BLaER1 treated with 17β-estradiol and CSF1 and Interleukin-3, amounts not matched to agents 10 nM and 100 nM (cell line): ENCODE measurements at regions not wholly inside any gene's neighbourhood (a gene's known extent, or its start where the extent isn't known, plus 50 kb on each side); places are given as distances from the start of the nearest gene placed in this dataset.

ENCODE experiments used
- H3K27ac ChIP-seq, 11 experiments: shearing (Covaris generic); formaldehyde crosslinking; 2 replicates each; pipeline ENCODE4 v1.8.1; 2022
- H3K27me3 ChIP-seq, 11 experiments: shearing (Covaris generic); formaldehyde crosslinking; 2 replicates each; pipeline ENCODE4 v1.8.1; 2022
- H3K36me3 ChIP-seq, 11 experiments: shearing (Covaris generic); formaldehyde crosslinking; 2 replicates each; pipeline ENCODE4 v1.8.1; 2022
- H3K4me1 ChIP-seq, 10 experiments: shearing (Covaris generic); formaldehyde crosslinking; 2 replicates each; pipeline ENCODE4 v1.8.1; 2022
- H3K4me2 ChIP-seq, 11 experiments: shearing (Covaris generic); formaldehyde crosslinking; 2 replicates each; pipeline ENCODE4 v1.8.1; 2022
- H3K4me3 ChIP-seq, 10 experiments: shearing (Covaris generic); formaldehyde crosslinking; 2 replicates each; pipeline ENCODE4 v1.8.1; 2022
- H3K9ac ChIP-seq, 11 experiments: shearing (Covaris generic); formaldehyde crosslinking; 2 replicates each; pipeline ENCODE4 v1.8.1; 2022
- H3K9me3 ChIP-seq, 11 experiments: shearing (Covaris generic); formaldehyde crosslinking; replicated peaks in 1 of 11; 2 replicates each; pipeline ENCODE4 v1.8.1; 2022
- H4K20me1 ChIP-seq, 11 experiments: shearing (Covaris generic); formaldehyde crosslinking; 2 replicates each; pipeline ENCODE4 v1.8.1; 2022
- Cebpa-rat ChIP-seq, 11 experiments: shearing (Covaris generic); IDR thresholded peaks; 2 replicates each; pipeline ENCODE4 v1.8.1; 2022

DNA sequence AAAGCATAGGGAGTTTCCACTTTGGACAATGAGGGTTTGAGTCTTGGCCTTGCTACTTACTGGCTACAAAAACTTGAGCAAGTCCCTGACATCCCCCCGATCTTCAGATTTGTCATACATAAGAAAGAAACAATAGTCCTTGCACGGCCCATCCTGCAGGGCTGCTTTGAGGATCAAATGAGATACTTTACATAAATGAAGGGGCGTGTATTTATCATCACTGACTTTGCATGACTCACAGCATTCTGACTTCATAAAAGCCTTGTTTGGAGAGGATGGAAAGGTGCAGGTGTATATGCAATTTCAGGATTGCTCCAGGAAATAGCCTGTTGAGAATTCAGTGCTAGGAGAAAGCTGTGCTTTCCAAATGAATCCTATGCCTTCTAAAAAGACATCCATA, 465.0 kb upstream of the MAF start:
- H3K27ac ChIP-seq, result no peak overlapping the region
- TF ChIP-seq Cebpa-rat (IDR thresholded peaks at IDR 0.05), result no peak

DNA sequence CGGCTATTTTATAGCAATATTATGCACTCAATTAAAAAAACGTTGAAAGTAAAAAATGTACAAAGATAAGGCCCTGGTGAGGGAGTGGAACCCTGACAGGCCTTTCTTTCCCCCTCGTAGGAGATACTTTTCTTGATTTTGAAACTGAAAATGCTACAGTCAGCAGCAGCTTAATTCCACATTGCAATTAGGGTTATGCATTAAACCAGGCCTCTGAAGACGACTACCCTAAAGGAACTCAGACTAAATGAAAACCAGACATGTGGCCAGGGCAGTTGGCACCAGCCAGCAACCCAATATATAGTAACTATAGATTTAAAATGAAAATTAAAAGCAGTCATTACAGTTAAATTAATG, 463.2 kb upstream of the MAF start:
- TF ChIP-seq Cebpa-rat (IDR thresholded peaks at IDR 0.05), result no peak
- Histone ChIP-seq H3K4me3 (no peak overlapping the region), H3K9ac (no peak overlapping the region), H3K9me3 (no peaks in the 10 kb centered on the region), H3K27ac (no peak overlapping the region), H3K36me3 (no peaks in the 10 kb centered on the region), H3K4me2 (no peak overlapping the region), H3K4me1 (no peaks in the 10 kb centered on the region), H3K27me3 (no peaks in the 10 kb centered on the region), H4K20me1 (no peaks in the 10 kb centered on the region)

More for the DNA sequence above, 465.0 kb upstream of the MAF start:
- Histone ChIP-seq H3K4me1 (no peaks in the 10 kb centered on the region), H3K4me3 (no peak overlapping the region), H3K4me2 (no peak overlapping the region), H3K27me3 (no peaks in the 10 kb centered on the region), H4K20me1 (no peaks in the 10 kb centered on the region), H3K9ac (no peak overlapping the region), H3K9me3 (no peaks in the 10 kb centered on the region), H3K36me3 (no peaks in the 10 kb centered on the region)

DNA sequence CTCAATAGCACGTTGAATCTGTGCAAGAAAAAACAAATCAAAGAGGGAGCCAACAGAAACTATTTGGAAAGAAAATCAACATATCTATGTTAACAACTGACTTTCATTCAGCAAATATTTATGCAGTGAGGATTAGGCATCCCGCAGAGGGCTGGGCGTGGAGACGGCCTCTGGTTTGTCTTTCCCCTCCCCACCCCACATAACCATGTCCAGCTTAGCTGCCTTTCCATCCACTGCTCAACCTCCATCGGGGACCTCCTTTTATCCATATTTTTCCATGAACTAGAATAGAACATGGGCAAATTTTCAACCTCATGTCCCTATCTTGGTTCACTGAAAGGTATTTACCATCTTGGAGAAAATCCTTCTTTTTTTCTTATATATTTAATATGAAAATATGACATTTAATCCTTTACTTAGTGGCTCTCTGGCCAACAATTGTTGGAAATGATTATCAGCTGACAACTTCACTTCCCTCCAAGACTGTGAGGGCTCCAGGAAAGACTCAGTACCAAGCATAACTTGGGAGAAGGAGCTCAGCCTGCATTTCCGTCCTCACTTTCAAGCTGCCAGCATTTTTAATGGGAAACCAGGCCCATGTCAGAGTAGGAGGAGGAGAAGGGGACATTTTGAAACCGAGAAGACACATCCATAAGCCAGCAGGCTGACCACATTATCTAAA, 462.6 kb upstream of the MAF start:
- no peak overlapping the region for H3K4me2 ChIP-seq
- H3K4me3 ChIP-seq, result no peak overlapping the region
- no peak overlapping the region for H3K27ac ChIP-seq
- H3K36me3 ChIP-seq, result no peaks in the 10 kb centered on the region
- H3K9me3 ChIP-seq, result no peaks in the 10 kb centered on the region
- no peak for TF ChIP-seq Cebpa-rat (IDR thresholded peaks at IDR 0.05)
- no peaks in the 10 kb centered on the region for H3K4me1 ChIP-seq
- H3K9ac ChIP-seq, result no peak overlapping the region
- H3K27me3 ChIP-seq, result no peaks in the 10 kb centered on the region
- no peaks in the 10 kb centered on the region for H4K20me1 ChIP-seq

DNA sequence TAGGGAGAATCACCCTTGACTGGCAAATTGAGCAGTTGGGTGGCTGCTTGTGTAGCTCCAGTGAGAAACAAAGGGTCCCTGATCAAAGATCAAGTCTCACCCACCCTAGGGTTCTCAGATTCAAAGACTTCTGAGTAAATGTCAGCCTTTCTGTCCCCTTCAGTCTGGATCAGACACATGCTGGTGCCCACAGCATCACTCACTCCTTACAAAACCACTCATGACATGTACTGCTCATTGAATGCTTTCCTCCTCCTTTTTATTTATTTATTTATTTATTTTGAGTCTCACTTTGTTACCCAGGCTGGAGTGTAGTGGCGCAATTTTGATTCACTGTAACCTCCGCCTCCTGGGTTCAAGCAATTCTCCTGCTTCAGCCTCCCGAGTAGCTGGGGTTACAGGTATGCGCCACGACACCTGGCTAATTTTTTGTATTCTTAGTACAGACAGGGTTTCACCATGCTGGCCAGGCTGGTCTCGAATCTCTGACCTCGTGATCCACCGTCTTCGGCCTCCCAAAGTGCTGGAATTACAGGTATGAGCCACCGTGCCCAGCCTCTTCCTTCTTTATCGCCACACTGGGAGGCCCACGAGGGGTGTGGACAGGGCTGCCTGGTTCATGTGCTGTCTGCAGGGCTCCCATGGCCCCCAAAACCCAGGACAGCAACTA, 462.0 kb upstream of the MAF start:
- H3K27me3 ChIP-seq, result no peaks in the 10 kb centered on the region
- H3K4me1 ChIP-seq, result no peaks in the 10 kb centered on the region
- H3K4me2 ChIP-seq, result no peak overlapping the region
- H3K9me3 ChIP-seq, result no peaks in the 10 kb centered on the region
- no peak overlapping the region for H3K4me3 ChIP-seq
- H3K36me3 ChIP-seq, result no peaks in the 10 kb centered on the region
- H4K20me1 ChIP-seq, result no peaks in the 10 kb centered on the region
- no peak for TF ChIP-seq Cebpa-rat (IDR thresholded peaks at IDR 0.05)
- H3K27ac ChIP-seq, result no peak overlapping the region
- no peak overlapping the region for H3K9ac ChIP-seq

DNA sequence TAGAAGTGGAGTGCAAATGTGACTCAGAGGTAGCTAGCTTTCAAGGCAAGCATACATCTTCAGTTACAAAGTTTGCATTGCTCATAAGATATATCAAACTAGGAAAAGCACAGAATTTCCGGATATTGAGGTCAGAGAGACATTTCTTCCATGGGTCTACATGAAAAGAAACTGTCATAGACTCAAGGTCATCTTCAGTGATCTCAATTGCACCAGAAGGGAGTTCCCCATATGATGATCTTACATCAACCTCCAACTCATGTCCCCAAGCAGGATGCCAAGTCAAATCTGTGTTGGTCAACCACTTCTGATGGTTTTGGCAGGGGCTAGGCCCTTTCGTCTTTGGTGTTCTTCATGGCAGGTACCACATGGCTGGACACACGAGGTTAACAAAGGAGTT, 459.9 kb upstream of the MAF start:
- Histone ChIP-seq H3K4me2 (no peak overlapping the region), H3K4me1 (no peaks in the 10 kb centered on the region), H4K20me1 (no peaks in the 10 kb centered on the region), H3K27ac (no peak overlapping the region), H3K9me3 (no peaks in the 10 kb centered on the region), H3K4me3 (no peak overlapping the region), H3K27me3 (no peaks in the 10 kb centered on the region), H3K9ac (no peak overlapping the region), H3K36me3 (no peaks in the 10 kb centered on the region)
- no peak for TF ChIP-seq Cebpa-rat (IDR thresholded peaks at IDR 0.05)

DNA sequence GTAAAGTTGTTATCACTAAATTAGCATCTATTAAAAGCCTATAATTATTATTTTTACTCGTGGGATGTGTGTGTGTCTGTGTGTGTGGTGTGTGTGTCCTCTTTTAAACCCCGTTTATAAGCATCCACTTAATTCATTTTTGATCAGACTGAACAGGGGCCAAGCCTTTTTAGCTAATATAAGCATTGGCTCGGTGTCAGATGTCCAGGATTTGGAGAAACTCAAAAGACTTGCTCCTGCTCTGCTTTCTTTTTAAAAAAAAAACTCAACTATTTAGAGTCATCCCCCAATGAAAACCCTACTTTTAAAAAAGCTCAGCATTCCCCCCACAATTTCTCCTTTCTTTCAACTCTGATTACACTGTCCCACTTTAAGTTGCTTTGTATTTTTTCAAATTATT, 459.3 kb upstream of the MAF start:
- H3K27ac ChIP-seq, result no peak overlapping the region
- H4K20me1 ChIP-seq, result no peaks in the 10 kb centered on the region
- no peak for TF ChIP-seq Cebpa-rat (IDR thresholded peaks at IDR 0.05)

DNA sequence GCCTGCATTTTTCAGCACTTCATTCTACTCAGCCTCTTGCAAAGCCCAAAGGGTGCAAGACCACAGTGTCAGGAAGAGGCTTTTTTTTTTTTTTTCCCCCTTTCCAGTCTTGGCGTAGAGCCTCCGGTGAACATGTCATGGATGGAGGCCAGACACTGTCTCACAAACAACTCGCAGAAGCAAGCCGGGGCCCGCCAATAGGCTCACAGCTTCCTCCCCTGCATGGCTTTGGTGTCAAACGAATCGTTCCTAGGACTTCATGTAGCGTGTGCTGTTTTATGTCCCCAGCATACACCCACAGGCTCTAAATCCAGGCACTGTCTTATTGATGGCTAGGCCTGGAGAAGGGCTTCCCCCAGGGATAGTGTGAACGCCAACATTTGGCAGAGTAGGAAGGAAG, 457.7 kb upstream of the MAF start:
- Histone ChIP-seq H4K20me1 (no peaks in the 10 kb centered on the region), H3K27ac (no peak overlapping the region), H3K4me3 (no peak overlapping the region), H3K27me3 (no peaks in the 10 kb centered on the region), H3K4me2 (no peak overlapping the region), H3K4me1 (no peaks in the 10 kb centered on the region), H3K36me3 (no peaks in the 10 kb centered on the region), H3K9ac (no peak overlapping the region), H3K9me3 (no peaks in the 10 kb centered on the region)
- TF ChIP-seq Cebpa-rat (IDR thresholded peaks at IDR 0.05), result no peak

More for the DNA sequence above, 459.3 kb upstream of the MAF start:
- H3K4me3 ChIP-seq, result no peak overlapping the region
- no peak overlapping the region for H3K4me2 ChIP-seq
- no peaks in the 10 kb centered on the region for H3K4me1 ChIP-seq
- no peaks in the 10 kb centered on the region for H3K36me3 ChIP-seq
- H3K9ac ChIP-seq, result no peak overlapping the region
- no peaks in the 10 kb centered on the region for H3K9me3 ChIP-seq
- no peaks in the 10 kb centered on the region for H3K27me3 ChIP-seq

DNA sequence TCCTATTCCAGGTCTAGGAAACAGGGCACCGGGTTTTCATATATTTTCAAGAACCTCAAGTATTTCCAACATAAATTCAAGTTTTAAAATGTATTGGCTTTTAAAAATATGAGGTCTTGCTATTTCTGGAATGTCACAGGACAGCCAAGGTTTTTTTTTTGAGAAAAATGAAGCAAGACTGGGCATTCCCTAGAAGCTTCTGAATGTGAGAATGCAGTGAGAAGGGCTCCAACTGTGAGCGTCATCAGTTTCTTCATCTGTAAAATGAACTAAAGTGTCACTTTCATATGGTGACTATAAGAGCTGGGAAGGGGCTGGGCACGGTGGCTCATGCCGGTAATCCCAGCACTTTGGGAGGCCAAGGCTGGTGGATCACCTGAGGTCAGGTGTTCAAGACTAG, 455.8 kb upstream of the MAF start:
- H4K20me1 ChIP-seq, result no peaks in the 10 kb centered on the region
- no peak overlapping the region for H3K9ac ChIP-seq
- TF ChIP-seq Cebpa-rat (IDR thresholded peaks at IDR 0.05), result no peak
- H3K4me1 ChIP-seq, result no peaks in the 10 kb centered on the region
- no peaks in the 10 kb centered on the region for H3K9me3 ChIP-seq
- H3K36me3 ChIP-seq, result no peaks in the 10 kb centered on the region
- H3K27me3 ChIP-seq, result no peaks in the 10 kb centered on the region
- no peak overlapping the region for H3K4me3 ChIP-seq
- no peak overlapping the region for H3K27ac ChIP-seq
- no peak overlapping the region for H3K4me2 ChIP-seq

DNA sequence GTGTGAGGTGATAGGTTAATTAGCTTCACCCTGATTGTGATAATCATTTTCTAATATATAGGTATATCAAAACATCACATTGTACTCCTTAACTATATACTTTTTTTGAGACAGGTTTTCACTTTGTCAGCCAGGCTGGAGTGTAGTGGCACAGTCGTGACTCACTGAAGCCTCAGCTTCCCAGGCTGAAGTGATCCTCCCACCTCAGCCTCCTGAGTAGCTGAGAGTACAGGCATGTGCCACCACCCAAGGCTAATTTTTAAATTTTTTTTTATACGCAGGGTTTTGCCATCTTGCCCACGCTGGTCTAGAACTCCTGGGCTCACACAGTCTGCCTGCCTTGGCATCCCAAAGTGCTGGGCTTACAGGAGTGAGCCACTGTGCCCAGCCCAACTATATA, 455.3 kb upstream of the MAF start:
- Histone ChIP-seq H3K9me3 (no peaks in the 10 kb centered on the region), H3K4me2 (no peak overlapping the region), H3K27me3 (no peaks in the 10 kb centered on the region), H3K27ac (no peak overlapping the region), H3K9ac (no peak overlapping the region), H3K4me3 (no peak overlapping the region), H3K4me1 (no peaks in the 10 kb centered on the region), H3K36me3 (no peaks in the 10 kb centered on the region), H4K20me1 (no peaks in the 10 kb centered on the region)
- no peak for TF ChIP-seq Cebpa-rat (IDR thresholded peaks at IDR 0.05)

DNA sequence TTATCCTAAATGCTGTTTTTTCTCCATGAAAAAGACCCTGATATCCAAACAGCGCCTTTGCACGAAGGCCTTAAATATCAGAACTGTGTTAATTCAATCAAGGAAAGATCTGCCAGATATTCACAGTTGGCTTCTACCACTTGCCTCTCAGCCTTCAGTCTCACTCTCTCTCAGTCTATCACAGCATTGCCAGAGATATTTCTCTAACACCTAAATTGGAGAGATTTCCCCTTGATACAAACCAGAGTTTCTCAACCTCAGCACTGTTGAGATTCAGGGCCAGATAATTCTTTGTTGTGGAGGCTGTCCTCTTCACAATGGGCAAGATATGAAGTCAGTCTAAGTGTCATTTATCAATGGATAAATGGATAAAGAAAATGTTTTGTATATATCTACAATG, 454.1 kb upstream of the MAF start:
- Histone ChIP-seq H3K27ac (no peak overlapping the region), H3K36me3 (no peaks in the 10 kb centered on the region), H3K4me2 (no peak overlapping the region), H3K9me3 (no peaks in the 10 kb centered on the region), H3K27me3 (no peaks in the 10 kb centered on the region), H4K20me1 (no peaks in the 10 kb centered on the region), H3K9ac (no peak overlapping the region), H3K4me3 (no peak overlapping the region), H3K4me1 (no peaks in the 10 kb centered on the region)
- TF ChIP-seq Cebpa-rat (IDR thresholded peaks at IDR 0.05), result no peak
